Upper lobe of left lung (tissue), 6 donors: ENCODE measurements at regions not wholly inside any gene's neighbourhood (a gene's known extent, or its start where the extent isn't known, plus 50 kb on each side); places are given as distances from the start of the nearest gene placed in this dataset.
A peak's percentile ranks its signal among the peaks of the same experiment; 100 is the strongest.

ENCODE experiments used
- ATAC-seq, 2 donors: fragments of 200-7000 bp; cut with Tn5 transposase; one replicate each; pipeline ENCODE4 v1.9.1; 2022; ENCODE audit warnings: mild to moderate bottlenecking in 2 of 2, moderate library complexity in 2 of 2; ENCODE audit not compliant: low FRiP score in 2 of 2
- DNase-seq, 2 donors: peaks; one replicate each; pipeline ENCODE4 v3.0.0-alpha.2; 2019 to 2020
- H3K27ac ChIP-seq, 4 donors: fragments of 200-600 bp; sonication (generic); one replicate each; pipeline ENCODE4 v1.5.1; 2016 to 2019
- H3K27me3 ChIP-seq, 4 donors: fragments of 200-600 bp; sonication (generic); one replicate each; pipeline ENCODE4 v1.5.1; 2017 to 2019
- H3K36me3 ChIP-seq, 4 donors: fragments of 200-600 bp; sonication (generic); one replicate each; pipeline ENCODE4 v1.5.1; 2016 to 2019
- H3K4me1 ChIP-seq, 4 donors: fragments of 200-600 bp; sonication (generic); one replicate each; pipeline ENCODE4 v1.5.1; 2018 to 2019
- H3K4me3 ChIP-seq, 4 donors: fragments of 200-600 bp; sonication (generic); one replicate each; pipeline ENCODE4 v1.5.1; 2017 to 2019; ENCODE audit warnings: mild to moderate bottlenecking in 2 of 4, moderate library complexity in 1 of 4
- H3K9me3 ChIP-seq, 4 donors: fragments of 200-600 bp; sonication (generic); one replicate each; pipeline ENCODE4 v1.5.1; 2018 to 2019
- CTCF ChIP-seq, 6 experiments: fragments of 450-650 bp in 4 of 6; fragments of 200-600 bp in 2 of 6; sonication (generic) in 2 of 6; IDR thresholded peaks; one replicate each; pipeline ENCODE4 v1.5.1; 2016 to 2019; ENCODE audit warnings: antibody characterized with exemption in 6 of 6
- EP300 ChIP-seq, 4 donors: sonication (generic); formaldehyde crosslinking; IDR thresholded peaks; one replicate each; pipeline ENCODE4 v1.5.1; 2017; ENCODE audit warnings: antibody characterized with exemption in 4 of 4, control low read depth in 2 of 4
- POLR2A ChIP-seq, 4 donors: fragments of 450-650 bp; IDR thresholded peaks; one replicate each; pipeline ENCODE4 v1.5.1; 2016 to 2017; ENCODE audit warnings: antibody characterized with exemption in 4 of 4, mild to moderate bottlenecking in 2 of 4
- POLR2AphosphoS5 ChIP-seq, 2 donors: sonication (generic); formaldehyde crosslinking; IDR thresholded peaks; one replicate each; pipeline ENCODE4 v1.5.1; 2017; ENCODE audit warnings: antibody characterized with exemption in 2 of 2
- WGBS, 2 donors: methylation state at CpG; one replicate each; pipeline ENCODE4 v1.1.5; 2017 to 2018; 5-methylcytosine and 5-hydroxymethylcytosine counted together
- donor health status: DM: no; HTN: no; CAD: no; lungs with moderate emphysema.
- donor health status: DM: no; HTN: yes; CAD: no; lungs with severe emphysema.

- Histone ChIP-seq H3K27ac (no peak overlapping the region), H3K4me1 (no peaks in the 10 kb centered on the region), H3K27me3 (peaks cover 0 to 23% (median 6%) of the 10 kb centered on the region in 4 donors), H3K9me3 (no peaks in the 10 kb centered on the region), H3K36me3 (no peaks in the 10 kb centered on the region), H3K4me3 (no peak overlapping the region)
- ATAC-seq (no peak), DNase-seq (peak in 1 of 2 donors; percentile 63)
- TF ChIP-seq POLR2AphosphoS5 (IDR thresholded peaks at IDR 0.05) (no peak), CTCF (IDR thresholded peaks at IDR 0.05) (no peak), POLR2A (IDR thresholded peaks at IDR 0.05) (no peak), EP300 (IDR thresholded peaks at IDR 0.05) (no peak)
- 60 to 84% methylated on average over 7 to 12 of the region's 14 CpGs for WGBS, 2 donors
Measured at GRCh38 chr20:62557999-62558408, 82.2 kb upstream of the GATA5 start.

GRCh38 chr20:62558779-62559178 lies 83.0 kb upstream of the GATA5 start:
- WGBS, 2 donors: 70 to 100% methylated on average over 1 to 17 of the region's 17 CpGs
- no peaks in the 10 kb centered on the region for H3K36me3 ChIP-seq
- H3K27ac ChIP-seq: no peak overlapping the region
- no peaks in the 10 kb centered on the region for H3K9me3 ChIP-seq
- DNase-seq (peak in 1 of 2 donors; percentile 54), ATAC-seq (no peak)
- H3K4me3 ChIP-seq: no peak overlapping the region
- peaks cover 0 to 16% (median 3%) of the 10 kb centered on the region in 4 donors for H3K27me3 ChIP-seq
- TF ChIP-seq EP300 (IDR thresholded peaks at IDR 0.05) (no peak), POLR2AphosphoS5 (IDR thresholded peaks at IDR 0.05) (no peak), POLR2A (IDR thresholded peaks at IDR 0.05) (no peak), CTCF (IDR thresholded peaks at IDR 0.05) (no peak)
- H3K4me1 ChIP-seq: no peaks in the 10 kb centered on the region

DNA sequence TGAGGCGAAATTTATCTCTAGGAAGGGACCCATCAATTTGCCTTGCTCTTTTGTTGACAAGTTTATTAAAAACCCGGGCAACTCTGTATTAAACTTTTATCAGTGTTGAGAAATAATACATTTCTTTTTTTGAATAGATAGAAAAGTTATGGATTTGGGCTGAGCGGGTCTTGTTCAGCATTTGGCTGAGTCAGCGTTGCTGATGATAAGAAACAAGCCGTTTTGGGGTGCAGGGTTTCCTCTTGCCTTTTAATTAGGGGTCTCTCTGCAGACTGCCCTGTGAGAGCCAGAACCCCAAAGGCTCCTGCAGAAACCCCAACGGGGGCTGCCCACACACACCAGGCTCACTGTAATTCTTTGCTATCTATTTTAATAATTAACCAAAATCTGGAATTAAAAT lies 82.1 kb upstream of the SLCO4A1 start:
- no peaks in the 10 kb centered on the region for H3K9me3 ChIP-seq
- DNase-seq (no peak), ATAC-seq (no peak)
- no peaks in the 10 kb centered on the region for H3K36me3 ChIP-seq
- H3K4me1 ChIP-seq: no peaks in the 10 kb centered on the region
- H3K27ac ChIP-seq: no peak overlapping the region
- TF ChIP-seq POLR2A (IDR thresholded peaks at IDR 0.05): no peak
- no peak for TF ChIP-seq POLR2AphosphoS5 (IDR thresholded peaks at IDR 0.05)
- TF ChIP-seq EP300 (IDR thresholded peaks at IDR 0.05): no peak
- TF ChIP-seq CTCF (IDR thresholded peaks at IDR 0.05): no peak
- 49 to 50% methylated on average over 6 of the region's 6 CpGs for WGBS, 2 donors
- no peak overlapping the region for H3K4me3 ChIP-seq
- H3K27me3 ChIP-seq: peaks cover 0 to 6% (median 2%) of the 10 kb centered on the region in 4 donors

DNA sequence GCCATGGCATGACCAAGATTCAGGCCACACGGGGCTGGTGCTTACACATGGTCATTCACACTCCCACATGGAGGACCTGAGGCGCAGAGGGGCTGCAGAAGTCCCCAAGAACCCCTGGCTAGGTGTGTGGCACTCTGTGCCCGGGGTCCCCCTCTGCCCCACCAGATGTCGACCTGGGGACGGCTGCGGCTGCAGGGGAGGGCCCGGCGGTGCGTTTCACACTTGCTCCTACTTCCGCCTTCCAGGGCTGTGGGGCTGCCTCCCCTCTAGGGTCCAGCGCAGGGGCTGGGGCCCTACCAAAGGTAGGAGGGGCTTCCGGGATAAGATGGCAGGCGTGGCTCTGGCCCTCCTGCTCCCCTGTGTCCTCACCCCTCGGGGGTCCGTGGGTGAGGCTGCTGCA lies 81.1 kb upstream of the SLCO4A1 start:
- 33 to 53% methylated on average over 12 to 13 of the region's 15 CpGs for WGBS, 2 donors
- no peaks in the 10 kb centered on the region for H3K4me1 ChIP-seq
- H3K9me3 ChIP-seq: no peaks in the 10 kb centered on the region
- no peak for TF ChIP-seq POLR2AphosphoS5 (IDR thresholded peaks at IDR 0.05)
- no peak for TF ChIP-seq CTCF (IDR thresholded peaks at IDR 0.05)
- TF ChIP-seq EP300 (IDR thresholded peaks at IDR 0.05): no peak
- no peak for TF ChIP-seq POLR2A (IDR thresholded peaks at IDR 0.05)
- peaks cover 0 to 6% (median 2%) of the 10 kb centered on the region in 4 donors for H3K27me3 ChIP-seq
- peak in 1 of 2 donors; percentile 76 for DNase-seq
- no peaks in the 10 kb centered on the region for H3K36me3 ChIP-seq
- no peak overlapping the region for H3K27ac ChIP-seq
- ATAC-seq: no peak
- H3K4me3 ChIP-seq: no peak overlapping the region

DNA sequence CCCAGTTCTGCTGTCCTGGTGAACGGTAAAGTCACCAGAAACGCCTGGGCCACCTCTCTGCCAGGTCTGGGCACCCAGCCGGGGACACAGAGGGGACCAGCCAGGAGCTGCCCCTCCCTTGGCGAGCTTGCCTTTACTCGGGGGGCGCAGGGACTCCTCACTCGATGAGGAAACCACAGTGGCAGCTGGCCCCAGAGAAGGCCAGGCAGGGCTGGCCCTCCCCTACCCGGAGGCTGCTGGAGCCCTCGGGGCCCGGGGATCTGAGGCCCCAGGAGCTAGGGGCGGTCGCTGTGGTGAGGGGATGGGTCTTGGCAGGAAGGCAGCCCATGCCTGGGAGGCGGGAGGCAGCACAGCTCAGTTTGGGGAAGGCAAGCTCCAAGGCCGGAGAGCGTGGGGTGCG lies 80.4 kb upstream of the SLCO4A1 start:
- H3K4me1 ChIP-seq: no peaks in the 10 kb centered on the region
- TF ChIP-seq CTCF (IDR thresholded peaks at IDR 0.05) (no peak), EP300 (IDR thresholded peaks at IDR 0.05) (no peak), POLR2AphosphoS5 (IDR thresholded peaks at IDR 0.05) (no peak), POLR2A (IDR thresholded peaks at IDR 0.05) (no peak)
- DNase-seq (peak in 1 of 2 donors; percentile 51), ATAC-seq (no peak)
- no peak overlapping the region for H3K4me3 ChIP-seq
- no peak overlapping the region for H3K27ac ChIP-seq
- H3K9me3 ChIP-seq: no peaks in the 10 kb centered on the region
- WGBS, 2 donors: 42 to 66% methylated on average over 4 to 14 of the region's 16 CpGs
- no peaks in the 10 kb centered on the region for H3K36me3 ChIP-seq
- peaks cover 0 to 6% (median 2%) of the 10 kb centered on the region in 4 donors for H3K27me3 ChIP-seq
